ENCODE measurements at regions not wholly inside any gene's neighbourhood (a gene's known extent, or its start where the extent isn't known, plus 50 kb on each side); places are given as distances from the start of the nearest gene placed in this dataset.

DNA sequence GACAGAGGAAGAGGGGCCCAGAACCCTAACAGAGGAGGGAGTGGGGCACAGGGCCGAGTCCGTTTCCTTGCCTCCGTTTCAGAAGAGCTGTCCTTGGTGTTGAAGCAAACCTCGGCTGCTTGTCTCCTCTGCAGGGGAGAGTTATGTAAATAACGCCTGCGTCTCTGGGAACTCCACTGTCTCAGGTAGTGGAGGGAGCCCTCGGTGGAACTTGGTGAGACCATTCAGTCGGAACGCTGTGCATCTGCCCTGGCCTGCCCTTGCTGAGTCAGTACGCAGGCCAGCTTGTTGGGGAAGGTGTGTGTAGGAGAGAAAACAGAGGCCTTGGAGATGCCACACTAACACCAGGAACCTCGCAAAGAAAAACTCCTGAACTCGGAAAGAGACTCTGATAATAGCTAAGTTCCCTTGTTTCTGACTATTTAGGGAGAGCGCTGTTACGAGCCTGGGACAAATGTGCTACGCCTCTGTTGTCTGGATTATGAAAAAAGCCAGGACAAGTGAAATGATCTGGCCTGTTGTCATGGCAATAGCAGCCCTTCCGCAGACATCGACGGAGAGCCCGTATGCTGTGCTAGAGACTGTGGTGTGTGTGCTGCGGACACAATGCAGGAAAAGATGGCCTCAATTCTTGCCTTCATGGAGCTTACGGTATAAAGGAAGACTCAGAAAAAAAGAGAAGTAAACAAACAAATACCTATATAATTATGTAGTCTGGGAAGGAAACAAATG is 94.6 kb upstream of the AKT3 start:
- H3K9me3 Mint-ChIP-seq: no peaks in the 10 kb centered on the region
- no peak overlapping the region for H3K27ac Mint-ChIP-seq
- H3K27me3 Mint-ChIP-seq (ENCODE audit: low read depth): peaks cover 2% of the 10 kb centered on the region
- H3K36me3 Mint-ChIP-seq: no peaks in the 10 kb centered on the region
- H3K4me3 Mint-ChIP-seq: no peak overlapping the region
- peak in 1 of 2 experiments; percentile 46 for DNase-seq (ENCODE audit: low spot score in 2 of 2, unreplicated experiment in 2 of 2)
- TF ChIP-seq, protein P1, sequence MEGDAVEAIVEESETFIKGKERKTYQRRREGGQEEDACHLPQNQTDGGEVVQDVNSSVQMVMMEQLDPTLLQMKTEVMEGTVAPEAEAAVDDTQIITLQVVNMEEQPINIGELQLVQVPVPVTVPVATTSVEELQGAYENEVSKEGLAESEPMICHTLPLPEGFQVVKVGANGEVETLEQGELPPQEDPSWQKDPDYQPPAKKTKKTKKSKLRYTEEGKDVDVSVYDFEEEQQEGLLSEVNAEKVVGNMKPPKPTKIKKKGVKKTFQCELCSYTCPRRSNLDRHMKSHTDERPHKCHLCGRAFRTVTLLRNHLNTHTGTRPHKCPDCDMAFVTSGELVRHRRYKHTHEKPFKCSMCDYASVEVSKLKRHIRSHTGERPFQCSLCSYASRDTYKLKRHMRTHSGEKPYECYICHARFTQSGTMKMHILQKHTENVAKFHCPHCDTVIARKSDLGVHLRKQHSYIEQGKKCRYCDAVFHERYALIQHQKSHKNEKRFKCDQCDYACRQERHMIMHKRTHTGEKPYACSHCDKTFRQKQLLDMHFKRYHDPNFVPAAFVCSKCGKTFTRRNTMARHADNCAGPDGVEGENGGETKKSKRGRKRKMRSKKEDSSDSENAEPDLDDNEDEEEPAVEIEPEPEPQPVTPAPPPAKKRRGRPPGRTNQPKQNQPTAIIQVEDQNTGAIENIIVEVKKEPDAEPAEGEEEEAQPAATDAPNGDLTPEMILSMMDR (IDR thresholded peaks at IDR 0.05; ENCODE audit: unreplicated experiment): no peak
- peaks cover 7% of the 10 kb centered on the region for H3K4me1 Mint-ChIP-seq

DNA sequence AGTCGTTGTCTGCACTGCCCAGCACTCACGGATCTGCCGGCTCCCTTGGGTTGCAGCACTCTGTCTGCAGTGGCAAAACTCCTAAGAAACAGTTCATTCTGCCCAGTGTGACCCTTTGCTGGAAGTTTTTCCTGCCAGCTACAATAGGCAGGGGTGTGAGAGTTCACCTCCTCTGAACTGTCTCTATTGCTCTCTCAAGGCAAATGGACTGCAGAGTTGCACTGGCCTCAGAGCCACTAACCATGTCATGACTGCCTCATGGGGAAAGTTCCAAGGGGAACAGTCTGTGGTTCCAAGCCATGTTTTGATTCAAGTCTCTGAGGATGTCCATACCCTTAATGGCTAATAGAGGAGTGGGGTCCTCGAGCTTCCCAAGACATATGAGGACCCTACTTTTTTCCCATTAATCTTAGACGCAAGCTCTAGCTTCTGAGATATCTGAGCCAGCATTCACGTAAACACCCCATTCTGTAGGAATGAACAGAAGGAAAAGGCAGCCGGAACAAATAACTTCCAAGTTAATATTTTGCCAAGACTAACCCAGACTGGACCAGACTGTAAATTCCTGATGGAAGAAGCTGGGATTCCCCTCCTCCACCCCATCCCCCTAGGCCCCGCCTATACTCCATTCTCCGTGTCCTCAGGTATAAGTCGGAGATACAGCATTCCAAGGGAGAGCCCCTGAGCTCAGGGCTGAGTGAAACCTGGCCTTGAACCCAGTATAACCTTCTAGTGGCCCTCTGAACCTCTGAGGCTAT is 93.8 kb upstream of the AKT3 start:
- no peak overlapping the region for H3K4me3 Mint-ChIP-seq
- H3K27me3 Mint-ChIP-seq (ENCODE audit: low read depth): peaks cover 2% of the 10 kb centered on the region
- no peak for DNase-seq (ENCODE audit: low spot score in 2 of 2, unreplicated experiment in 2 of 2)
- TF ChIP-seq, protein P1 (IDR thresholded peaks at IDR 0.05; ENCODE audit: unreplicated experiment): no peak
- H3K4me1 Mint-ChIP-seq: peaks cover 7% of the 10 kb centered on the region
- H3K36me3 Mint-ChIP-seq: no peaks in the 10 kb centered on the region
- no peak overlapping the region for H3K27ac Mint-ChIP-seq
- H3K9me3 Mint-ChIP-seq: no peaks in the 10 kb centered on the region

DNA sequence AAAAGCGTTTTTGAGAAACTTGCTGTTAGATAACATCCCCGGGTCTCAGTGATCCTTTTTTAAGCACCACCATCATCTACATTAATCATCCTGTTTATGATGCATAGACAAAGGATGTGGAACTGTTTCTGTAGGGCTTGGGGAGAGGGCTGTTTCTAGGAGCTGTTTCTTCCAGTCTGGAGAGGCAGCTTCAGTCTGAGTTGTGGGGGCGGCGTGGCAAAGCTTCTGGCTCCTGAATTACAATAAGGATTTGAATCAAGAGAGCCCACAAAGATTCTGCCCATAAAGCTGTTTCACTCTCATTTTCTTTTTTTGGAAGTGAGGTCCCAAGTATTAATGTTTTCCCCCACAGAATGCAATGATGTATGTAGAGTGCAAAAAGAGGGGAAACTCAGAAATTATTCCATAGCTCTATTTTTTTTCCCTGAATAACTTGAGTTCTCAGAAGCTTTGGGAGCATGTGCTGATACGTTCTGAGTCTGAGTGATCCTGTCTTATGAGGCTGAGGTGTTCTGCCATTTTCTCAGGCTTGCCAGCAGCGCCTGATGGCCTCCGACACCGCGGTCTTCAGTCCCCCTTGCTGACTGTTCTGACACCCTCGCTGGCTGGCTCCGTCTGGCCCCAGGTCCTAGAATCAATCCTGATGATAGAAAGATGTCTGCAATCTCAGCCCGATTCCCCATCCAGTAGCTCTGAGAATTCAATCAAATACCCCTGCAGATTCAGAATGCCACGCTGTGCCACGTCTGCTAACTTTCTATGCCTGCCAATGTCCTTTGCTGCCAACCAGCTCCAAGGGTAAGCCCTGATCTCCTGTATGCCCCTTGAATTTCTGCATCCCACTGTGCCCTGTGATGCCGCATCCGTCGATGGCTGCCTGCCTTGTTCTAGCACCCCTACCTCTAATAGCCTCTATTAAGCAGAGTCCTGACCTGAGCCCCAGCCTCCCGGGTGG is 92.4 kb upstream of the AKT3 start:
- peaks cover 7% of the 10 kb centered on the region for H3K4me1 Mint-ChIP-seq
- no peak overlapping the region for H3K4me3 Mint-ChIP-seq
- no peak overlapping the region for H3K27ac Mint-ChIP-seq
- H3K27me3 Mint-ChIP-seq (ENCODE audit: low read depth): peaks cover 2% of the 10 kb centered on the region
- DNase-seq (ENCODE audit: low spot score in 2 of 2, unreplicated experiment in 2 of 2): no peak
- TF ChIP-seq, protein P1 (IDR thresholded peaks at IDR 0.05; ENCODE audit: unreplicated experiment): no peak
- no peaks in the 10 kb centered on the region for H3K9me3 Mint-ChIP-seq
- H3K36me3 Mint-ChIP-seq: no peaks in the 10 kb centered on the region

DNA sequence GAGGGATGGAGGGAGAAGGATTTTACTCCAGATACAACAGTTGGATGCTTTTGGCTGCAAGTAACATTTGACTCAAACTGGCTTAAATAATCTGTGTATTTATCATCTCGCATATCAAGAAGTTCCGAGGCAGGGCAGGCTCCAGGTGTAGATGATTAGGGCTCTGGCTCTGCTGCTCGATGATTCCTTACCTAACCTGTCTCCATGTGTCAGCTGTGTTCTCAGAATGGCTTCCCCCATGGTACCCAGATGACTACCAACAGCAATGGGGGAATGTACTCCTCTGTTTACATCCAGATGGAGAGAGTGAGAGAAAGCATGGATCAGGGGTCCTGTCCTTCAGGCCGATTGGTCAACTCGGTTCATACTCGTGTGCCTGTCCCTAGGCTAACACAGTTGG is 90.4 kb upstream of the AKT3 start:
- peaks cover 2% of the 10 kb centered on the region for H3K4me1 Mint-ChIP-seq
- H3K27ac Mint-ChIP-seq: no peak overlapping the region

More for the DNA sequence above, 90.4 kb upstream of the AKT3 start:
- Mint-ChIP-seq H3K9me3 (peaks cover 1% of the 10 kb centered on the region), H3K36me3 (no peaks in the 10 kb centered on the region), H3K4me3 (no peak overlapping the region), H3K27me3 (ENCODE audit: low read depth) (peaks cover 2% of the 10 kb centered on the region)
- DNase-seq (ENCODE audit: low spot score in 2 of 2, unreplicated experiment in 2 of 2): no peak
- TF ChIP-seq, protein P1 (IDR thresholded peaks at IDR 0.05; ENCODE audit: unreplicated experiment): no peak
